SK-N-SH treated with all-trans-retinoic acid at 6 μM for 48 hours (cell line): ENCODE measurements at regions not wholly inside any gene's neighbourhood (a gene's known extent, or its start where the extent isn't known, plus 50 kb on each side); places are given as distances from the start of the nearest gene placed in this dataset.

Experiments used
- ATAC-seq: fragments of 200-7000 bp; cut with Tn5 transposase; 3 replicates; pipeline ENCODE4 v1.9.1; 2020; ENCODE audit warnings: mild to moderate bottlenecking, moderate library complexity
- ARNTL ChIP-seq: fragments of 450-650 bp; formaldehyde crosslinking; IDR thresholded peaks from 2 replicates; pipeline ENCODE4 v1.5.0; 2020; ENCODE audit warnings: low read depth, mild to moderate bottlenecking, moderate library complexity, borderline replicate concordance
- BACH2 ChIP-seq: fragments of 250-450 bp; sonication (Bioruptor Pico); IDR thresholded peaks from 2 replicates; pipeline ENCODE4 v1.9.0; 2021; ENCODE audit warnings: mild to moderate bottlenecking, borderline replicate concordance
- CREB5 ChIP-seq: fragments of 250-450 bp; sonication (Bioruptor Pico); IDR thresholded peaks from 2 replicates; pipeline ENCODE4 v1.5.1; 2020; ENCODE audit warnings: low read depth, mild to moderate bottlenecking, moderate library complexity
- CSDC2 ChIP-seq: fragments of 250-450 bp; sonication (Bioruptor Pico); IDR thresholded peaks from 2 replicates; pipeline ENCODE4 v1.5.0; 2020; ENCODE audit warnings: mild to moderate bottlenecking, moderate library complexity
- CSRNP3 ChIP-seq: fragments of 250-450 bp; sonication (Bioruptor Pico); IDR thresholded peaks from 2 replicates; pipeline ENCODE4 v1.5.1; 2021; ENCODE audit warnings: mild to moderate bottlenecking, moderate library complexity
- GLIS3 ChIP-seq: fragments of 250-450 bp; sonication (Bioruptor Pico); IDR thresholded peaks from 2 replicates; pipeline ENCODE4 v1.5.0; 2020; ENCODE audit warnings: mild to moderate bottlenecking, moderate library complexity
- ISL1 ChIP-seq: fragments of 250-450 bp; sonication (Bioruptor Pico); IDR thresholded peaks from 2 replicates; pipeline ENCODE4 v2.1.2; 2022; ENCODE audit warnings: mild to moderate bottlenecking, moderate library complexity
- OSR1 ChIP-seq: fragments of 250-450 bp; sonication (Bioruptor Pico); IDR thresholded peaks from 2 replicates; pipeline ENCODE4 v1.8.0; 2022; ENCODE audit warnings: moderate library complexity, mild to moderate bottlenecking, inconsistent platforms
- PATZ1 ChIP-seq: fragments of 250-450 bp; sonication (Bioruptor Pico); IDR thresholded peaks from 2 replicates; pipeline ENCODE4 v1.8.0; 2020; ENCODE audit warnings: mild to moderate bottlenecking, moderate library complexity, borderline replicate concordance
- PPARA ChIP-seq: fragments of 250-450 bp; sonication (Bioruptor Pico); IDR thresholded peaks from 2 replicates; pipeline ENCODE4 v1.5.0; 2020; ENCODE audit warnings: mild to moderate bottlenecking, borderline replicate concordance
- RARB ChIP-seq: fragments of 250-450 bp; sonication (Bioruptor Pico); IDR thresholded peaks from 2 replicates; pipeline ENCODE4 v1.8.0; 2021; ENCODE audit warnings: mild to moderate bottlenecking, moderate library complexity
- SNAI2 ChIP-seq: fragments of 250-450 bp; sonication (Bioruptor Pico); IDR thresholded peaks from 2 replicates; pipeline ENCODE4 v1.5.0; 2020; ENCODE audit warnings: mild to moderate bottlenecking, moderate library complexity
- TCF4 ChIP-seq: fragments of 250-450 bp; sonication (Bioruptor Pico); IDR thresholded peaks from 2 replicates; pipeline ENCODE4 v1.8.0; 2021; ENCODE audit warnings: mild to moderate bottlenecking, moderate library complexity, borderline replicate concordance
- TOX ChIP-seq: fragments of 250-450 bp; sonication (Bioruptor Pico); IDR thresholded peaks from 2 replicates; pipeline ENCODE4 v1.8.0; 2021; ENCODE audit warnings: mild to moderate bottlenecking, moderate library complexity, borderline replicate concordance
- ZC3H10 ChIP-seq: fragments of 250-450 bp; sonication (Bioruptor Pico); IDR thresholded peaks from 2 replicates; pipeline ENCODE4 v1.5.1; 2021; ENCODE audit warnings: mild to moderate bottlenecking, moderate library complexity
- ZNF565 ChIP-seq: fragments of 450-650 bp; formaldehyde crosslinking; conservative IDR thresholded peaks from 2 replicates; pipeline ENCODE4 v1.5.0; 2020; ENCODE audit warnings: low read depth, mild to moderate bottlenecking, moderate library complexity
- ZNF70 ChIP-seq: fragments of 450-650 bp; formaldehyde crosslinking; IDR thresholded peaks from 2 replicates; pipeline ENCODE4 v1.5.0; 2020; ENCODE audit warnings: mild to moderate bottlenecking, moderate library complexity
- ZNF8 ChIP-seq: fragments of 450-650 bp; formaldehyde crosslinking; IDR thresholded peaks from 2 replicates; pipeline ENCODE4 v1.5.0; 2020; ENCODE audit warnings: mild to moderate bottlenecking, moderate library complexity
- TF ChIP-seq, protein P1 (sequence below): fragments of 250-450 bp; sonication (Bioruptor Pico); IDR thresholded peaks from 2 replicates; pipeline ENCODE4 v1.8.0; 2021; ENCODE audit warnings: low read depth, mild to moderate bottlenecking, moderate library complexity, borderline replicate concordance

DNA sequence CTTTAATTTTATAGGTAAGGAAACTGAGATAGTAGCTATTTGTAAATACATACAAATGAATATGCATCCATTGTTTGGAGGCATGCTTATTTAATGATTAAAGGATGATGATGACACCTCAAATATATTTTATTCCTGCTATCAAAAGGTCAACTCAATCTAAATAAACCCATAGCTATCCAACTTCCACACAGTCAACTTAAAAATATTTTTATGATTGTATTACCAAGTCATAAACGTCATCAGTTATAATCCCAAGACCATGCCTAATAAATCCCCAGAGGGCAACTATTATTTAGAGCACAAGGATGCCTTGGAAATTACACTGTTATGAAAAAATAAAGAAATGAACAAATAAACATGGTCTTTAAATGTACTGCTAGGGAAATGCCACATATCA, 102.1 kb downstream of the MPP7 start:
- no peak for ATAC-seq

GRCh38 chr10:28199941-28200340, 102.9 kb downstream of the MPP7 start:
- ATAC-seq: no peak

More for the DNA sequence above, 102.1 kb downstream of the MPP7 start:
- TF ChIP-seq OSR1 (CRISPR knock-in tag) (no peak), ZNF70 (CRISPR knock-in tag) (no peak), PPARA (no peak), TOX (CRISPR knock-in tag) (no peak), CSDC2 (no peak), BACH2 (no peak), ZNF565 (CRISPR knock-in tag) (no peak), ARNTL (CRISPR knock-in tag) (no peak), CREB5 (CRISPR knock-in tag) (no peak), ZNF8 (CRISPR knock-in tag) (no peak), RARB (CRISPR knock-in tag) (no peak)

GRCh38 chr10:28190196-28190595, 112.7 kb downstream of the MPP7 start:
- no peak for ATAC-seq
- TF ChIP-seq, protein P1, sequence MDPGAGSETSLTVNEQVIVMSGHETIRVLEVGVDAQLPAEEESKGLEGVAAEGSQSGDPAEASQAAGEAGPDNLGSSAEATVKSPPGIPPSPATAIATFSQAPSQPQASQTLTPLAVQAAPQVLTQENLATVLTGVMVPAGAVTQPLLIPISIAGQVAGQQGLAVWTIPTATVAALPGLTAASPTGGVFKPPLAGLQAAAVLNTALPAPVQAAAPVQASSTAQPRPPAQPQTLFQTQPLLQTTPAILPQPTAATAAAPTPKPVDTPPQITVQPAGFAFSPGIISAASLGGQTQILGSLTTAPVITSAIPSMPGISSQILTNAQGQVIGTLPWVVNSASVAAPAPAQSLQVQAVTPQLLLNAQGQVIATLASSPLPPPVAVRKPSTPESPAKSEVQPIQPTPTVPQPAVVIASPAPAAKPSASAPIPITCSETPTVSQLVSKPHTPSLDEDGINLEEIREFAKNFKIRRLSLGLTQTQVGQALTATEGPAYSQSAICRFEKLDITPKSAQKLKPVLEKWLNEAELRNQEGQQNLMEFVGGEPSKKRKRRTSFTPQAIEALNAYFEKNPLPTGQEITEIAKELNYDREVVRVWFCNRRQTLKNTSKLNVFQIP (CRISPR knock-in tag): no peak
- TF ChIP-seq ARNTL (CRISPR knock-in tag): no peak
- no peak for TF ChIP-seq BACH2
- no peak for TF ChIP-seq CREB5 (CRISPR knock-in tag)
- TF ChIP-seq PATZ1 (CRISPR knock-in tag): no peak
- TF ChIP-seq PPARA: no peak
- TF ChIP-seq SNAI2 (CRISPR knock-in tag): no peak
- no peak for TF ChIP-seq ZNF8 (CRISPR knock-in tag)
- TF ChIP-seq TCF4: no peak
- no peak for TF ChIP-seq ZNF70 (CRISPR knock-in tag)
- TF ChIP-seq CSDC2: no peak
- no peak for TF ChIP-seq RARB (CRISPR knock-in tag)

More at GRCh38 chr10:28199941-28200340, 102.9 kb downstream of the MPP7 start:
- TF ChIP-seq GLIS3 (CRISPR knock-in tag): no peak
- TF ChIP-seq PATZ1 (CRISPR knock-in tag): no peak
- TF ChIP-seq ZNF70 (CRISPR knock-in tag): no peak
- TF ChIP-seq CSRNP3: no peak

DNA sequence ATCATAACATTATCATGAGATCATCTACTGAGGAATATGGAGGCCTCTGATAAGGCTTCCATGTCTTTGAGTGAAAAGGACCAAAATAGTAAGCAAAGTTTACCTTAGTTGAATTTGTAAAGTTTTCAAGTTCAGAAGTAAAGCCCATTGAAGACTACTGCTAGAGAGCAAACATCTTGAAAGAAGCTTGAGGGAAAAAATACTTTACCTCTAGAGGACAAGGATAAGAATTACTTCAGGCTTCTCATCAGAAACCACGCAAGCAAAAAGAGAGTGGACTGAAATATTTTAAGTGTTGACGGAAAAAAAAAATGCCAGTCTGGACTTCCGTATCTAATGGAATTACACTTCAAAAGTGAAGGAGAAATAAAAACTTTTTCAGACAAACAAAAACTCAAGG, 114.3 kb downstream of the MPP7 start:
- no peak for ATAC-seq
- TF ChIP-seq CSRNP3: no peak
- no peak for TF ChIP-seq ISL1 (CRISPR knock-in tag)
- TF ChIP-seq GLIS3 (CRISPR knock-in tag): no peak
- no peak for TF ChIP-seq CREB5 (CRISPR knock-in tag)
- no peak for TF ChIP-seq OSR1 (CRISPR knock-in tag)
- no peak for TF ChIP-seq ZC3H10
- TF ChIP-seq ZNF565 (CRISPR knock-in tag): no peak
- no peak for TF ChIP-seq SNAI2 (CRISPR knock-in tag)
- TF ChIP-seq TOX (CRISPR knock-in tag): no peak
- TF ChIP-seq TCF4: no peak
